H1 (cell line): ENCODE measurements at regions not wholly inside any gene's neighbourhood (a gene's known extent, or its start where the extent isn't known, plus 50 kb on each side); places are given as distances from the start of the nearest gene placed in this dataset.
A peak's percentile ranks its signal among the peaks of the same experiment; 100 is the strongest.

Experiments
- CTCF ChIA-PET: fragments of 300-600 bp; sonication (Branson Sonifier 250); formaldehyde crosslinking; loops from one replicate; lab custom pipeline; 2021; ENCODE audit not compliant: partially characterized antibody; lab: Charles Lee
- POLR2A ChIA-PET: fragments of 300-600 bp; sonication (Branson Sonifier 250); formaldehyde crosslinking; loops from one replicate; lab custom pipeline; 2021; ENCODE audit warnings: inconsistent platforms; ENCODE audit not compliant: partially characterized antibody; lab: Charles Lee
- DNase-seq, 2 experiments: peaks; one replicate each; pipeline versions ENCODE4 v3.0.0 to v3.0.0-alpha.2; 2010 to 2022; ENCODE audit warnings: low spot score in 2 of 2, low read depth in 1 of 2, mixed read lengths in 1 of 2
- FAIRE-seq: peaks from 2 replicates; lab custom pipeline; 2011; peaks lifted over from hg19 to GRCh38; lab: Jason Lieb, UNC
- H2AFZ ChIP-seq: 2 replicates; pipeline ENCODE4 v1.8.1; 2012; ENCODE audit warnings: low read length, inconsistent platforms
- H2AK5ac ChIP-seq: 2 replicates; pipeline ENCODE4 v1.6.1; 2013; ENCODE audit warnings: low read depth, low read length
- H2BK120ac ChIP-seq: replicated peaks from 2 replicates; pipeline ENCODE3; 2013; ENCODE audit warnings: low read depth, low read length, inconsistent platforms
- H2BK12ac ChIP-seq: 2 replicates; pipeline ENCODE4 v1.6.1; 2013; ENCODE audit warnings: low read depth, low read length
- H2BK15ac ChIP-seq: 2 replicates; pipeline ENCODE4 v1.6.1; 2013; ENCODE audit warnings: low read length
- H2BK20ac ChIP-seq: 2 replicates; pipeline ENCODE4 v1.6.1; 2013; ENCODE audit warnings: low read length
- H2BK5ac ChIP-seq: 2 replicates; pipeline ENCODE4 v1.6.1; 2013; ENCODE audit warnings: low read depth, low read length
- H3K14ac ChIP-seq: 2 replicates; pipeline ENCODE4 v1.6.1; 2013; ENCODE audit warnings: inconsistent platforms; ENCODE audit not compliant: insufficient read length
- H3K18ac ChIP-seq: 2 replicates; pipeline ENCODE4 v1.6.1; 2013; ENCODE audit warnings: low read length; ENCODE audit errors: extremely low read depth
- H3K23ac ChIP-seq: 2 replicates; pipeline ENCODE4 v1.6.1; 2013; ENCODE audit warnings: inconsistent platforms; ENCODE audit not compliant: insufficient read length
- H3K23me2 ChIP-seq: 2 replicates; pipeline ENCODE4 v1.6.1; 2013; ENCODE audit warnings: low read depth, low read length
- H3K27ac ChIP-seq: 2 replicates; pipeline ENCODE4 v1.6.1; 2011; ENCODE audit warnings: low read depth, low read length, inconsistent platforms
- H3K27me3 ChIP-seq, 4 experiments: replicated peaks in 1 of 4; 1 replicate in 1 of 4; 2 replicates in 3 of 4; pipeline versions ENCODE4 v1.6.1 to v1.8.1; 2011 to 2013; ENCODE audit warnings: low read length in 3 of 4, mild to moderate bottlenecking in 3 of 4, inconsistent platforms in 2 of 4, mixed read lengths in 2 of 4, moderate library complexity in 1 of 4; ENCODE audit not compliant: control insufficient read depth in 3 of 4, insufficient read depth in 3 of 4; ENCODE audit errors: extremely low read depth in 1 of 4
- H3K36me3 ChIP-seq, 4 experiments: 2 replicates each; pipeline versions ENCODE4 v1.6.1 to v1.8.1; 2011 to 2013; ENCODE audit warnings: mild to moderate bottlenecking in 4 of 4, low read length in 3 of 4, moderate library complexity in 2 of 4, control low read depth in 1 of 4, inconsistent platforms in 1 of 4; ENCODE audit not compliant: insufficient read depth in 4 of 4, control insufficient read depth in 2 of 4
- H3K4ac ChIP-seq: replicated peaks from 2 replicates; pipeline ENCODE3; 2013; ENCODE audit warnings: low read length, low read depth, mixed read lengths, inconsistent platforms; ENCODE audit not compliant: insufficient read length
- H3K4me1 ChIP-seq, 4 experiments: replicated peaks in 1 of 4; 1 replicate in 1 of 4; 2 replicates in 3 of 4; pipeline versions ENCODE4 v1.6.1 to v1.8.1; 2011 to 2013; ENCODE audit warnings: low read length in 3 of 4, inconsistent platforms in 2 of 4, mixed read lengths in 1 of 4; ENCODE audit not compliant: insufficient read depth in 4 of 4, control insufficient read depth in 3 of 4
- H3K4me2 ChIP-seq, 2 experiments: 2 replicates each; pipeline versions ENCODE4 v1.6.1 to v1.8.1; 2011 to 2013; ENCODE audit warnings: low read depth in 2 of 2, low read length in 2 of 2, control low read depth in 1 of 2, inconsistent platforms in 1 of 2, mild to moderate bottlenecking in 1 of 2; ENCODE audit not compliant: insufficient read depth in 1 of 2
- H3K4me3 ChIP-seq, 4 experiments: fragments of 200-600, 300-600 bp in 1 of 4; sonication (generic), shearing (Covaris generic), sonication (Bioruptor Twin) in 1 of 4; 2 replicates each; pipeline versions ENCODE4 v1.5.1 to v1.8.1; 2011 to 2016; ENCODE audit warnings: low read length in 4 of 4, low read depth in 3 of 4, control low read depth in 2 of 4, inconsistent platforms in 2 of 4, mild to moderate bottlenecking in 2 of 4, mixed read lengths in 1 of 4, moderate library complexity in 1 of 4; ENCODE audit not compliant: insufficient read depth in 2 of 4; ENCODE audit errors: extremely low read depth in 1 of 4
- H3K56ac ChIP-seq: replicated peaks from 2 replicates; pipeline ENCODE3; 2013; ENCODE audit warnings: low read depth, mild to moderate bottlenecking, mixed read lengths, low read length, inconsistent platforms; ENCODE audit not compliant: insufficient read length
- H3K79me1 ChIP-seq: 2 replicates; pipeline ENCODE4 v1.6.1; 2013; ENCODE audit warnings: low read depth, low read length, control low read depth
- H3K79me2 ChIP-seq, 2 experiments: 2 replicates each; pipeline versions ENCODE4 v1.6.1 to v1.8.1; 2012 to 2013; ENCODE audit warnings: low read length in 2 of 2, mild to moderate bottlenecking in 2 of 2, inconsistent platforms in 1 of 2; ENCODE audit not compliant: insufficient read depth in 2 of 2, control insufficient read depth in 1 of 2
- H3K9ac ChIP-seq, 4 experiments: replicated peaks in 1 of 4; 1 replicate in 1 of 4; 2 replicates in 3 of 4; pipeline versions ENCODE4 v1.6.1 to v1.8.1; 2011 to 2013; ENCODE audit warnings: low read depth in 3 of 4, low read length in 3 of 4, control low read depth in 2 of 4, mild to moderate bottlenecking in 2 of 4, moderate library complexity in 2 of 4, inconsistent platforms in 1 of 4; ENCODE audit errors: extremely low read depth in 1 of 4
- H3K9me3 ChIP-seq, 2 experiments: 2 replicates each; pipeline versions ENCODE4 v1.6.1 to v1.8.1; 2012 to 2013; ENCODE audit warnings: mild to moderate bottlenecking in 2 of 2, moderate library complexity in 2 of 2, control low read depth in 1 of 2, inconsistent platforms in 1 of 2, low read depth in 1 of 2, low read length in 1 of 2, mixed read lengths in 1 of 2; ENCODE audit not compliant: insufficient read depth in 2 of 2
- H4K20me1 ChIP-seq, 2 experiments: replicated peaks in 1 of 2; 2 replicates each; pipeline versions ENCODE3 to v1.8.1; 2011 to 2013; ENCODE audit warnings: inconsistent platforms in 2 of 2, low read length in 2 of 2, mild to moderate bottlenecking in 1 of 2; ENCODE audit not compliant: insufficient read depth in 2 of 2, control insufficient read depth in 1 of 2
- H4K5ac ChIP-seq: 2 replicates; pipeline ENCODE4 v1.6.1; 2013; ENCODE audit warnings: low read length, low read depth, mixed read lengths, inconsistent platforms; ENCODE audit not compliant: insufficient read length
- H4K8ac ChIP-seq: 2 replicates; pipeline ENCODE4 v1.8.0; 2013; ENCODE audit warnings: mild to moderate bottlenecking, moderate library complexity, low read length, inconsistent platforms; ENCODE audit not compliant: insufficient read depth; ENCODE audit errors: extremely low read depth
- H4K91ac ChIP-seq: replicated peaks from 2 replicates; pipeline ENCODE3; 2013; ENCODE audit warnings: low read length, mixed read lengths, inconsistent platforms; ENCODE audit not compliant: insufficient read length
- EGR1 ChIP-seq: IDR thresholded peaks from 2 replicates; pipeline ENCODE4 v1.6.1; 2011; ENCODE audit warnings: low read depth, low read length, borderline replicate concordance
- KDM4A ChIP-seq: IDR thresholded peaks from one replicate; pipeline ENCODE4 v1.7.1; 2012; ENCODE audit warnings: low read depth, mild to moderate bottlenecking, moderate library complexity, low read length, inconsistent platforms; ENCODE audit not compliant: severe bottlenecking
- WGBS, 2 experiments: shearing (Covaris generic) in 1 of 2; methylation state at CpG; one replicate each; pipeline versions ENCODE4 v1.1.6 to v1.1.7; 2013 to 2015; ENCODE audit warnings: low lambda C conversion rate in 2 of 2, mixed read lengths in 2 of 2, inconsistent platforms in 1 of 2, low coverage in 1 of 2, missing lambda C conversion rate in 1 of 2; ENCODE audit not compliant: insufficient replicate concordance in 2 of 2, insufficient coverage in 1 of 2, insufficient read length in 1 of 2; ENCODE audit errors: extremely low coverage in 1 of 2, missing lambda C conversion rate in 1 of 2; 5-methylcytosine and 5-hydroxymethylcytosine counted together

DNA sequence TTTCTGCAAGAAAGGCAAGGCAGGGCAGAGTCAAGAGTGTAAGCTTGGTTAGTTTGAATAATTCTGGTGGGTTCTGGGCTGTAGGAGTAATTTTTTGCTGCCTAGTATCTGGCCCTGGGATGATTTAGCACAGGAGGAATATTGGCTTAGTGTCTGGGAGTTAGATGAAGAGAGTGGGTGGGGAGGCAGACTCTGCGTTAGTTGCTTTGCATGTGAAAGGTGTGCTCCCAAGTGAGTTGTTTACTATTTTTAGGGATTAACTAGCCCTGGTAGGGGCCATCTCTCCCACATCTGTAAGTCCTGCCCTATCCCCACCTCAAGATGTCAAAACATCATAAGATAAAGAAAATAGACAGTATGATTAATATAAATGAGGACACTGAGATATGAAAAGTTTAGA lies 249.7 kb downstream of the LRIG3 start:
- H3K9me3 ChIP-seq = no peaks in the 10 kb centered on the region
- TF ChIP-seq KDM4A = no peak
- TF ChIP-seq EGR1 = 0 out of 2 replicates have a peak, but pooled peaks have one; percentile 34
- H4K8ac ChIP-seq = no peak overlapping the region
- no peaks in the 10 kb centered on the region for H4K20me1 ChIP-seq
- H3K4me3 ChIP-seq = no peak overlapping the region
- H2BK15ac ChIP-seq = no peak overlapping the region
- peak; percentile 57 for FAIRE-seq
- DNase-seq = no peak
- no peak overlapping the region for H2AFZ ChIP-seq
- H3K4ac ChIP-seq = no peak overlapping the region
- H3K9ac ChIP-seq = no peak overlapping the region
- H2BK12ac ChIP-seq = no peak overlapping the region
- H3K36me3 ChIP-seq = no peaks in the 10 kb centered on the region
- H3K79me1 ChIP-seq = no peaks in the 10 kb centered on the region
- H4K91ac ChIP-seq = no peak overlapping the region
- CTCF ChIA-PET = no interaction called here
- H3K18ac ChIP-seq = no peak overlapping the region
- peak overlapping the region in 1 of 2 experiments; percentile 42; a peak in 1 of 4 replicates for H3K4me2 ChIP-seq
- no peak overlapping the region for H3K56ac ChIP-seq
- H3K23ac ChIP-seq = no peak overlapping the region
- no peaks in the 10 kb centered on the region for H3K23me2 ChIP-seq
- peaks cover 0 to 3% (median 3%) of the 10 kb centered on the region in 4 experiments; a peak in 2 of 7 replicates for H3K4me1 ChIP-seq
- no peak overlapping the region for H2BK120ac ChIP-seq
- H3K79me2 ChIP-seq = no peaks in the 10 kb centered on the region
- WGBS, 2 experiments = 29% methylated on average over 1 of the region's 1 CpG; no CpG with 5 or more reads in 1 of the 2 experiments
- H2BK20ac ChIP-seq = no peak overlapping the region
- H2AK5ac ChIP-seq = no peak overlapping the region
- POLR2A ChIA-PET = no interaction called here
- no peak overlapping the region for H3K27ac ChIP-seq
- no peak overlapping the region for H2BK5ac ChIP-seq
- no peak overlapping the region for H3K14ac ChIP-seq
- H3K27me3 ChIP-seq = no peaks in the 10 kb centered on the region
- H4K5ac ChIP-seq = no peak overlapping the region
